HCT116 (cell line): ENCODE measurements at regions not wholly inside any gene's neighbourhood (a gene's known extent, or its start where the extent isn't known, plus 50 kb on each side); places are given as distances from the start of the nearest gene placed in this dataset.

Experiments
- ATAC-seq: fragments of 200-7000 bp; cut with Tn5 transposase; 2 replicates; pipeline ENCODE4 v1.9.1; 2020; ENCODE audit warnings: mild to moderate bottlenecking, moderate library complexity
- BruUV-seq: library from RNA; stranded (reverse); fragments of 400-500 nt; replicated peaks from 2 replicates; lab custom pipeline; 2021; lab: Mats Ljungman, UMichigan
- CTCF ChIA-PET: fragments of 300-600 bp; sonication (Branson Sonifier 250); formaldehyde crosslinking; loops from one replicate; lab custom pipeline; 2021; ENCODE audit warnings: antibody characterized with exemption; lab: Charles Lee
- POLR2A ChIA-PET: fragments of 300-600, 350-600 bp; sonication (Branson Sonifier 250); formaldehyde crosslinking; loops from one replicate; lab custom pipeline; 2021; ENCODE audit warnings: antibody characterized with exemption; lab: Charles Lee
- RAD21 ChIA-PET, 2 experiments: fragments of 300-600 bp; sonication (Branson Sonifier 250); formaldehyde crosslinking; loops; one replicate each; lab custom pipeline; 2023; ENCODE audit warnings: low total read pairs in 2 of 2; ENCODE audit not compliant: uncharacterized antibody in 2 of 2, unreplicated experiment in 2 of 2, low non-redundant PET in 1 of 2; lab: Charles Lee
- DNase-seq: peaks from one replicate; pipeline ENCODE4 v3.0.0-alpha.2; 2010; ENCODE audit warnings: low read depth, low spot score
- H2AFZ ChIP-seq: fragments of 200-600 bp; shearing (Covaris generic), sonication (generic); 2 replicates; pipeline ENCODE4 v1.6.1; 2017; ENCODE audit warnings: low read depth, mixed run types, mixed read lengths, antibody characterized with exemption, low read length; ENCODE audit not compliant: poor library complexity, severe bottlenecking
- H3K27ac ChIP-seq: 2 replicates; pipeline ENCODE4 v1.5.1; 2012; ENCODE audit warnings: low read depth, low read length
- H3K27me3 ChIP-seq: fragments of 200-600 bp; sonication (generic); 2 replicates; pipeline ENCODE4 v1.6.1; 2016; ENCODE audit warnings: mixed run types, low read length, mixed read lengths; ENCODE audit not compliant: insufficient read depth
- H3K36me3 ChIP-seq, 2 experiments: fragments of 200-500 bp in 1 of 2; fragments of 200-600 bp in 1 of 2; sonication (Bioruptor generic) in 1 of 2; sonication (generic) in 1 of 2; 2 replicates each; pipeline versions ENCODE4 v1.5.1 to v1.6.1; 2014 to 2016; ENCODE audit warnings: low read length in 2 of 2, inconsistent platforms in 1 of 2, mixed read lengths in 1 of 2, mixed run types in 1 of 2; ENCODE audit not compliant: insufficient read depth in 2 of 2, control insufficient read depth in 1 of 2
- H3K4me1 ChIP-seq, 2 experiments: fragments of 200-600 bp in 1 of 2; sonication (generic) in 1 of 2; 2 replicates each; pipeline versions ENCODE4 v1.5.1 to v1.6.1; 2012 to 2017; ENCODE audit warnings: low read length in 2 of 2, inconsistent platforms in 1 of 2, mild to moderate bottlenecking in 1 of 2, mixed read lengths in 1 of 2, mixed run types in 1 of 2, moderate library complexity in 1 of 2; ENCODE audit not compliant: insufficient read depth in 2 of 2, control insufficient read depth in 1 of 2
- H3K4me2 ChIP-seq: fragments of 200-600 bp; sonication (generic); 2 replicates; pipeline ENCODE4 v1.6.1; 2017; ENCODE audit warnings: mixed run types, low read length, mixed read lengths
- H3K4me3 ChIP-seq, 2 experiments: fragments of 200-600 bp in 1 of 2; sonication (generic) in 1 of 2; replicated peaks in 1 of 2; 2 replicates each; pipeline ENCODE4 v1.5.1; 2011 to 2016; ENCODE audit warnings: low read length in 2 of 2, control low read depth in 1 of 2, low read depth in 1 of 2, mild to moderate bottlenecking in 1 of 2, mixed read lengths in 1 of 2, mixed run types in 1 of 2
- H3K79me2 ChIP-seq: fragments of 200-600 bp; sonication (generic); 2 replicates; pipeline ENCODE4 v1.6.1; 2017; ENCODE audit warnings: mild to moderate bottlenecking, mixed run types, low read length, moderate library complexity, mixed read lengths; ENCODE audit not compliant: insufficient read depth
- H3K9ac ChIP-seq: fragments of 200-600 bp; sonication (generic); 2 replicates; pipeline ENCODE4 v1.6.1; 2016; ENCODE audit warnings: low read length, mixed read lengths
- H3K9me2 ChIP-seq: fragments of 200-600 bp; sonication (generic), shearing (Covaris generic); 2 replicates; pipeline ENCODE4 v1.6.1; 2017; ENCODE audit warnings: mixed run types, mild to moderate bottlenecking, moderate library complexity; ENCODE audit not compliant: insufficient read depth
- H3K9me3 ChIP-seq, 2 experiments: fragments of 200-500 bp in 1 of 2; fragments of 200-600 bp in 1 of 2; sonication (Bioruptor generic) in 1 of 2; sonication (generic) in 1 of 2; 2 replicates each; pipeline ENCODE4 v1.6.1; 2014 to 2017; ENCODE audit warnings: low read length in 2 of 2, mixed read lengths in 2 of 2, inconsistent platforms in 1 of 2, low read depth in 1 of 2, mild to moderate bottlenecking in 1 of 2, mixed run types in 1 of 2, moderate library complexity in 1 of 2; ENCODE audit not compliant: control insufficient read depth in 1 of 2, insufficient read depth in 1 of 2
- H4K20me1 ChIP-seq: fragments of 200-600 bp; sonication (generic), shearing (Covaris generic); 2 replicates; pipeline ENCODE4 v1.6.1; 2017; ENCODE audit warnings: mixed run types, mild to moderate bottlenecking, moderate library complexity; ENCODE audit not compliant: insufficient read depth
- ATF3 ChIP-seq: IDR thresholded peaks from 2 replicates; pipeline ENCODE4 v1.6.1; 2012
- CBX3 ChIP-seq: IDR thresholded peaks from 2 replicates; pipeline ENCODE4 v1.6.1; 2012; ENCODE audit warnings: low read depth
- CEBPB ChIP-seq: IDR thresholded peaks from 2 replicates; pipeline ENCODE4 v1.6.1; 2012; ENCODE audit warnings: low read depth
- CTCF ChIP-seq, 3 experiments: fragments of 200-600 bp in 1 of 3; sonication (generic) in 1 of 3; IDR thresholded peaks in 2 of 3; conservative IDR thresholded peaks in 1 of 3; 2 replicates each; pipeline ENCODE4 v1.5.1; 2012 to 2017; ENCODE audit warnings: low read depth in 2 of 3, low read length in 2 of 3, antibody characterized with exemption in 1 of 3, borderline replicate concordance in 1 of 3, control low read depth in 1 of 3, mild to moderate bottlenecking in 1 of 3, mixed read lengths in 1 of 3, mixed run types in 1 of 3, moderate library complexity in 1 of 3; ENCODE audit not compliant: insufficient read depth in 1 of 3
- EGR1 ChIP-seq: IDR thresholded peaks from 2 replicates; pipeline ENCODE4 v1.6.1; 2012; ENCODE audit warnings: low read depth
- EZH2 ChIP-seq: fragments of 200-600 bp; sonication (generic); IDR thresholded peaks from 2 replicates; pipeline ENCODE4 v1.6.1; 2017; ENCODE audit warnings: antibody characterized with exemption, mixed run types
- FOSL1 ChIP-seq: IDR thresholded peaks from 2 replicates; pipeline ENCODE4 v1.6.1; 2012; ENCODE audit warnings: low read depth
- JUND ChIP-seq: IDR thresholded peaks from 2 replicates; pipeline ENCODE4 v1.6.1; 2012
- POLR2A ChIP-seq: IDR thresholded peaks from 2 replicates; pipeline ENCODE4 v1.7.0; 2011; ENCODE audit warnings: borderline replicate concordance; ENCODE audit not compliant: insufficient read depth, insufficient read length; ENCODE audit errors: extremely low read depth
- POLR2AphosphoS5 ChIP-seq: IDR thresholded peaks from 2 replicates; pipeline ENCODE4 v1.6.1; 2011; ENCODE audit warnings: mild to moderate bottlenecking, low read depth, low read length, moderate library complexity
- SIN3A ChIP-seq: IDR thresholded peaks from 2 replicates; pipeline ENCODE4 v1.6.1; 2012; ENCODE audit warnings: low read depth
- SP1 ChIP-seq: IDR thresholded peaks from 2 replicates; pipeline ENCODE4 v1.6.1; 2012; ENCODE audit warnings: low read depth
- SRF ChIP-seq: IDR thresholded peaks from 2 replicates; pipeline ENCODE4 v1.6.1; 2012; ENCODE audit warnings: low read depth
- TCF7L2 ChIP-seq: IDR thresholded peaks from 2 replicates; pipeline ENCODE4 v1.7.0; 2011; ENCODE audit warnings: borderline replicate concordance, inconsistent platforms; ENCODE audit not compliant: insufficient read depth, insufficient read length; ENCODE audit errors: extremely low read depth
- YY1 ChIP-seq: IDR thresholded peaks from 2 replicates; pipeline ENCODE4 v1.6.1; 2011; ENCODE audit warnings: low read length, low read depth, moderate library complexity, mild to moderate bottlenecking; ENCODE audit not compliant: insufficient replicate concordance; ENCODE audit errors: extremely low read depth
- ZBTB33 ChIP-seq: IDR thresholded peaks from 2 replicates; pipeline ENCODE4 v1.6.1; 2011; ENCODE audit warnings: mild to moderate bottlenecking, low read length, moderate library complexity; ENCODE audit not compliant: insufficient replicate concordance; ENCODE audit errors: extremely low read depth
- ZFX ChIP-seq: fragments of 450-650 bp; IDR thresholded peaks from 2 replicates; pipeline ENCODE4 v1.6.1; 2017
- ZNF274 ChIP-seq: fragments of 200-500 bp; sonication (Bioruptor generic); IDR thresholded peaks from 2 replicates; pipeline ENCODE4 v1.6.1; 2014; ENCODE audit warnings: mild to moderate bottlenecking, low read depth, low read length, inconsistent platforms
- intact Hi-C: fragments of 100-400 bp; cut with micrococcal nuclease; formaldehyde crosslinking; loops from 2 replicates; pipeline ENCODE4 v1.10.0; 2022
- TF ChIP-seq, protein P1 (sequence below): IDR thresholded peaks from 2 replicates; pipeline ENCODE4 v1.6.1; 2012

DNA sequence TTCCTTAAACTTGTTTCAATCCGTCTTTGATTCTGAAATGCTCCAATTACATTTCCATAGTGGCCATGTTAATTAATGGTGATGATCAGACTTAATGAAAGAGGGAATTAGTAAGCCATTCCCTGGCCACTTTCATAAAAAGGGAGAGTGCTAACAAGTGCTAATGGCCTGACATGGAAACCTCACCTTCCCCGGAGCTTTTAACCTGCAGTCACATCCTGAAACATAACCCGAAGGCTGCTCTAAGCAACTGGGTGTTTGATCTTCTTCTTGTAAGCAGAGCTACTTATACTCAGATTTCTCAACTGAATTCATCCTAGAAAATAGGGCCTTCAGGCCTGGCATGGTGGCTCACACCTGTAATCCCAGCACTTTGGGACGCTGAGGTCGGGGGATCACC is 67.1 kb upstream of the ZMYND8 start:
- H3K9me2 ChIP-seq, result no peaks in the 10 kb centered on the region
- H3K79me2 ChIP-seq, result no peaks in the 10 kb centered on the region
- no peak overlapping the region for H3K4me2 ChIP-seq
- no peak overlapping the region for H2AFZ ChIP-seq
- H4K20me1 ChIP-seq, result no peaks in the 10 kb centered on the region
- no peaks in the 10 kb centered on the region for H3K4me1 ChIP-seq
- DNase-seq, result no peak
- TF ChIP-seq ATF3 (no peak), POLR2AphosphoS5 (no peak), POLR2A (no peak), FOSL1 (no peak), JUND (no peak), ZNF274 (no peak), TCF7L2 (no peak), EGR1 (no peak), ZBTB33 (no peak), ZFX (no peak), YY1 (no peak), EZH2 (no peak), CBX3 (no peak), SIN3A (no peak), CTCF (IDR thresholded peaks at IDR 0.05 in 2 of 3, conservative IDR thresholded peaks at IDR 0.05 in 1 of 3; ENCODE audit: borderline replicate concordance in 1 of 3, insufficient read depth in 1 of 3, low read depth in 2 of 3, low read length in 2 of 3) (no peak), SRF (no peak), SP1 (no peak), CEBPB (no peak)
- TF ChIP-seq, protein P1, sequence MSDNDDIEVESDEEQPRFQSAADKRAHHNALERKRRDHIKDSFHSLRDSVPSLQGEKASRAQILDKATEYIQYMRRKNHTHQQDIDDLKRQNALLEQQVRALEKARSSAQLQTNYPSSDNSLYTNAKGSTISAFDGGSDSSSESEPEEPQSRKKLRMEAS, result no peak
- peaks cover 7 to 9% of the 10 kb centered on the region in 2 experiments; a peak in 2 of 4 replicates for H3K9me3 ChIP-seq
- no peaks in the 10 kb centered on the region for H3K36me3 ChIP-seq
- H3K27ac ChIP-seq, result no peak overlapping the region
- no TSS peak for BruUV-seq
- H3K27me3 ChIP-seq, result no peaks in the 10 kb centered on the region
- ChIA-PET POLR2A (interaction anchor here (1.6 kb wide), 1 partner anchor 10 kb away, joined by 3 read pairs; no protein-coding TSS in a partner anchor), CTCF (no interaction called here), RAD21 (no interaction called here)
- no peak overlapping the region for H3K9ac ChIP-seq
- intact Hi-C loops, result no loop called here
- H3K4me3 ChIP-seq, result no peak overlapping the region
- no peak for ATAC-seq
